WTC11 (cell line): ENCODE measurements at regions not wholly inside any gene's neighbourhood (a gene's known extent, or its start where the extent isn't known, plus 50 kb on each side); places are given as distances from the start of the nearest gene placed in this dataset.

ENCODE experiments used
- ATAC-seq: fragments of 200-7000 bp; cut with Tn5 transposase; 2 replicates; pipeline ENCODE4 v1.10.0; 2021; ENCODE audit warnings: mild to moderate bottlenecking, moderate library complexity
- CTCF ChIA-PET: fragments of 300-600 bp; sonication (Branson Sonifier 250); formaldehyde crosslinking; loops from one replicate; lab custom pipeline; 2021; ENCODE audit warnings: antibody characterized with exemption; lab: Charles Lee
- POLR2A ChIA-PET: fragments of 350-600 bp; sonication (Branson Sonifier 250); formaldehyde crosslinking; loops from one replicate; lab custom pipeline; 2021; ENCODE audit warnings: antibody characterized with exemption; lab: Charles Lee
- DNase-seq: peaks from one replicate; pipeline ENCODE4 v3.0.0; 2021; ENCODE audit warnings: low spot score
- H3K27ac Mint-ChIP-seq: 2 replicates; pipeline ENCODE4 v1.8.0; 2021; ENCODE audit warnings: mixed read lengths
- H3K27me3 Mint-ChIP-seq: 2 replicates; pipeline ENCODE4 v1.8.0; 2021; ENCODE audit warnings: low read depth, mild to moderate bottlenecking, moderate library complexity, mixed read lengths
- H3K36me3 Mint-ChIP-seq: 2 replicates; pipeline ENCODE4 v1.8.0; 2021; ENCODE audit warnings: mixed read lengths
- H3K4me1 Mint-ChIP-seq: 2 replicates; pipeline ENCODE4 v1.8.0; 2022; ENCODE audit warnings: mixed read lengths
- H3K4me3 Mint-ChIP-seq: 2 replicates; pipeline ENCODE4 v1.8.0; 2021; ENCODE audit warnings: mild to moderate bottlenecking, moderate library complexity, mixed read lengths
- H3K9me3 Mint-ChIP-seq: 2 replicates; pipeline ENCODE4 v1.8.0; 2021; ENCODE audit warnings: mixed read lengths
- ESRRA ChIP-seq: sonication (generic); formaldehyde crosslinking; IDR thresholded peaks from 2 replicates; pipeline ENCODE4 v1.8.1; 2022; ENCODE audit warnings: mild to moderate bottlenecking, missing genetic modification reagents, borderline replicate concordance
- GTF2I ChIP-seq: fragments of 250-450 bp; sonication (Bioruptor Pico); conservative IDR thresholded peaks from 2 replicates; pipeline ENCODE4 v1.4.0; 2021; ENCODE audit warnings: mild to moderate bottlenecking
- HMGXB4 ChIP-seq: sonication (generic); formaldehyde crosslinking; IDR thresholded peaks from 2 replicates; pipeline ENCODE4 v1.8.1; 2023; ENCODE audit warnings: mild to moderate bottlenecking, moderate library complexity, missing genetic modification reagents
- NFATC4 ChIP-seq: fragments of 250-450 bp; sonication (Bioruptor Pico); IDR thresholded peaks from 2 replicates; pipeline ENCODE4 v1.9.0; 2021; ENCODE audit warnings: mild to moderate bottlenecking
- PREB ChIP-seq: sonication (generic); formaldehyde crosslinking; IDR thresholded peaks from 2 replicates; pipeline ENCODE4 v1.8.1; 2022; ENCODE audit warnings: mild to moderate bottlenecking, missing genetic modification reagents, moderate library complexity, borderline replicate concordance
- SMAD3 ChIP-seq: sonication (generic); formaldehyde crosslinking; IDR thresholded peaks from 2 replicates; pipeline ENCODE4 v1.8.0; 2022; ENCODE audit warnings: missing genetic modification reagents, mild to moderate bottlenecking, borderline replicate concordance
- STAT6 ChIP-seq: sonication (generic); formaldehyde crosslinking; conservative IDR thresholded peaks from 2 replicates; pipeline ENCODE4 v1.8.1; 2023; ENCODE audit warnings: mild to moderate bottlenecking, low read depth, missing genetic modification reagents, moderate library complexity
- TEAD4 ChIP-seq: sonication (generic); formaldehyde crosslinking; IDR thresholded peaks from 2 replicates; pipeline ENCODE4 v1.8.0; 2022; ENCODE audit warnings: mild to moderate bottlenecking, missing genetic modification reagents
- USF1 ChIP-seq: sonication (generic); formaldehyde crosslinking; IDR thresholded peaks from 2 replicates; pipeline ENCODE4 v1.8.0; 2022; ENCODE audit warnings: mild to moderate bottlenecking, missing genetic modification reagents
- ZNF121 ChIP-seq: sonication (generic); formaldehyde crosslinking; IDR thresholded peaks from 2 replicates; pipeline ENCODE4 v1.8.0; 2023; ENCODE audit warnings: missing genetic modification reagents
- ZNF219 ChIP-seq: sonication (generic); formaldehyde crosslinking; IDR thresholded peaks from 2 replicates; pipeline ENCODE4 v1.8.0; 2023; ENCODE audit warnings: missing genetic modification reagents, mild to moderate bottlenecking, borderline replicate concordance
- ZNF263 ChIP-seq: sonication (generic); formaldehyde crosslinking; IDR thresholded peaks from 2 replicates; pipeline ENCODE4 v1.8.1; 2022; ENCODE audit warnings: low read depth, mild to moderate bottlenecking, moderate library complexity, missing genetic modification reagents
- ZNF317 ChIP-seq: sonication (generic); formaldehyde crosslinking; IDR thresholded peaks from 2 replicates; pipeline ENCODE4 v1.8.1; 2023; ENCODE audit warnings: low read depth, mild to moderate bottlenecking, moderate library complexity, missing genetic modification reagents, borderline replicate concordance
- ZNF396 ChIP-seq: fragments of 250-450 bp; sonication (Bioruptor Pico); IDR thresholded peaks from 2 replicates; pipeline ENCODE4 v1.8.0; 2021; ENCODE audit warnings: mild to moderate bottlenecking, moderate library complexity, borderline replicate concordance
- ZNF416 ChIP-seq: fragments of 250-450 bp; sonication (Bioruptor Pico); IDR thresholded peaks from 2 replicates; pipeline ENCODE4 v1.9.0; 2021; ENCODE audit warnings: mild to moderate bottlenecking, inconsistent platforms
- TF ChIP-seq, protein P1 (sequence below): sonication (generic); formaldehyde crosslinking; IDR thresholded peaks from 2 replicates; pipeline ENCODE4 v1.8.1; 2022; ENCODE audit warnings: missing genetic modification reagents, borderline replicate concordance
- TF ChIP-seq, protein P2 (sequence below): sonication (generic); formaldehyde crosslinking; IDR thresholded peaks from 2 replicates; pipeline ENCODE4 v1.8.1; 2023; ENCODE audit warnings: mild to moderate bottlenecking, missing genetic modification reagents, moderate library complexity

- no peak overlapping the region for H3K4me3 Mint-ChIP-seq
- ChIA-PET CTCF (no interaction called here), POLR2A (no interaction called here)
- TF ChIP-seq STAT6 (CRISPR knock-in tag) (no peak), ZNF416 (CRISPR knock-in tag) (no peak), GTF2I (no peak), ZNF263 (CRISPR knock-in tag) (no peak), SMAD3 (CRISPR knock-in tag) (no peak), ESRRA (no peak), NFATC4 (CRISPR knock-in tag) (no peak), HMGXB4 (no peak), ZNF121 (CRISPR knock-in tag) (no peak), ZNF219 (CRISPR knock-in tag) (no peak), PREB (CRISPR knock-in tag) (no peak), USF1 (CRISPR knock-in tag) (no peak), ZNF396 (CRISPR knock-in tag) (no peak), ZNF317 (CRISPR knock-in tag) (no peak), TEAD4 (CRISPR knock-in tag) (no peak)
- TF ChIP-seq, protein P1, sequence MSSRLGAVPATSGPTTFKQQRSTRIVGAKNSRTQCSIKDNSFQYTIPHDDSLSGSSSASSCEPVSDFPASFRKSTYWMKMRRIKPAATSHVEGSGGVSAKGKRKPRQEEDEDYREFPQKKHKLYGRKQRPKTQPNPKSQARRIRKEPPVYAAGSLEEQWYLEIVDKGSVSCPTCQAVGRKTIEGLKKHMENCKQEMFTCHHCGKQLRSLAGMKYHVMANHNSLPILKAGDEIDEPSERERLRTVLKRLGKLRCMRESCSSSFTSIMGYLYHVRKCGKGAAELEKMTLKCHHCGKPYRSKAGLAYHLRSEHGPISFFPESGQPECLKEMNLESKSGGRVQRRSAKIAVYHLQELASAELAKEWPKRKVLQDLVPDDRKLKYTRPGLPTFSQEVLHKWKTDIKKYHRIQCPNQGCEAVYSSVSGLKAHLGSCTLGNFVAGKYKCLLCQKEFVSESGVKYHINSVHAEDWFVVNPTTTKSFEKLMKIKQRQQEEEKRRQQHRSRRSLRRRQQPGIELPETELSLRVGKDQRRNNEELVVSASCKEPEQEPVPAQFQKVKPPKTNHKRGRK = no peak
- TF ChIP-seq, protein P2, sequence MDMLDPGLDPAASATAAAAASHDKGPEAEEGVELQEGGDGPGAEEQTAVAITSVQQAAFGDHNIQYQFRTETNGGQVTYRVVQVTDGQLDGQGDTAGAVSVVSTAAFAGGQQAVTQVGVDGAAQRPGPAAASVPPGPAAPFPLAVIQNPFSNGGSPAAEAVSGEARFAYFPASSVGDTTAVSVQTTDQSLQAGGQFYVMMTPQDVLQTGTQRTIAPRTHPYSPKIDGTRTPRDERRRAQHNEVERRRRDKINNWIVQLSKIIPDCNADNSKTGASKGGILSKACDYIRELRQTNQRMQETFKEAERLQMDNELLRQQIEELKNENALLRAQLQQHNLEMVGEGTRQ (CRISPR knock-in tag) = no peak
- DNase-seq (no peak), ATAC-seq (no peak)
- H3K4me1 Mint-ChIP-seq = no peaks in the 10 kb centered on the region
- H3K9me3 Mint-ChIP-seq = peaks cover 87% of the 10 kb centered on the region
- H3K27me3 Mint-ChIP-seq = peaks cover 5% of the 10 kb centered on the region
- H3K27ac Mint-ChIP-seq = no peak overlapping the region
- H3K36me3 Mint-ChIP-seq = peaks cover 68% of the 10 kb centered on the region
Observed at GRCh38 chr2:4486971-4487370, 783.6 kb downstream of the DCDC2C start.
